ENCODE measurements at regions not wholly inside any gene's neighbourhood (a gene's known extent, or its start where the extent isn't known, plus 50 kb on each side); places are given as distances from the start of the nearest gene placed in this dataset.
"Not testable (repeated sequence)": the region's sequence is repeated elsewhere in the genome, so short reads cannot be mapped to it uniquely, and the experiment has no call there.

DNA sequence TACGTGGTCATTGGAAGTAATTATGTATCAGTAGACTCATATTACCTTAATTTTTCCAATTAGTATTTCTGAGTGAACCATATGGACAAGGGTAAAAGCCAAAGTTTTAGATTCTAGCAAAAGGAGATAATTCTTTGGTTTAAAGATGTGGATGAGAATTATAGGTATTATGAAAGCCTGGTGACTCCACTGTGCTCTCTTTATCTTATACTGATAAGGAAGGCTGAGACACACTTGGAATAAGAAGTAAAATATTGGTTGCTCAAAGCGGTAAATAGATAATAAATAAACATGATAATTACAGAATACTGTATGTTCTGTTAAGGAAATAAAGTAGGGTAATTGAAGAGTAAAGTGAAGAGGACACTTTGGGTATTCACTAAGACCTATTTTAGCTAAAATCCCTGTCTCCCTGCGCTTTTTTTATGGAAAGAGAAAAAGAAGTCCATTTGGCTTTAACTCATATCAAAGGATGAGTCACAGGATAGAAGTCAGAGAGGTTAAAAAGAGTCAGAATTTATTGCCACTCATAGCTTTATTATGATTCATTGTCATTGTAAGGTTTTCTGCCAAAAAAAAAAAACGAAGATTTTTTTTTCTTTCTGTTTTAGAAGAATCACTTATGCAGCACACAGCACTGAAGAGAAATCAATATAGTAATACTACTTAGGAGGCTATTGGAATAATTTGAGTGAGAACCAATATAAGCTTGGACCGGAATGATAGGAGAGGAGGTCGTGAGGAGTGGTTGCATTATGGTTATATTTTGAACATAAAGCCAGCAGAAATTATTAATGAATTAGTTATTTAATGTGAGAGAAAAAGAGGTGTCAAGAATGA lies 2463.1 kb downstream of the ARAP2 start:
- H3K4me3 ChIP-seq, result no peak overlapping the region
- no peak for ATAC-seq
- TF ChIP-seq POLR2A (IDR thresholded peaks at IDR 0.05) (no peak), CTCF (IDR thresholded peaks at IDR 0.05) (no peak)
- no peak overlapping the region for H3K27ac ChIP-seq
- no peaks in the 10 kb centered on the region for H3K36me3 ChIP-seq
- H3K9me3 ChIP-seq, result no peaks in the 10 kb centered on the region
- H3K27me3 ChIP-seq, result no peaks in the 10 kb centered on the region
- intact Hi-C loops (cut with DNase I), result no loop called here
- WGBS (ENCODE audit: insufficient coverage, low coverage, low lambda C conversion rate, missing lambda C conversion rate), result 36% methylated on average over 6 of the region's 6 CpGs
- no peak for DNase-seq
- H3K4me1 ChIP-seq, result no peaks in the 10 kb centered on the region

DNA sequence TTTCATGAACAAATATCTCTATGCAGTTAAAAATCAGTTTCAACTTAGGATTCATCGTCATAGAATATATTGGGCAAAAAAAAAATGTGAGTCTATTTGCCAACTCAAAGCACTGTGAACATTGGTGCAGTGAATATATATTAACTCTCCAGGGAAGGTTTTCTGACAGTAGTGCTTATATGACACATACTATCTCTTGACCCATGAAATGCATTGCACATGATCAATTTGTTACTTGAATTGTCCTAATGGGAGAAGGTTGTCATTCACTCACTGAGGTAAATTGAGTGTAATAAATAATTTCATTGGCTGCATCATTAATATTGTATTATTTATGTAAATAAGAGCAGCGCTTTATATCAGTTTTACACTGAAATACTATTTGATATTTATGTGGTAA lies 2458.5 kb downstream of the ARAP2 start:
- intact Hi-C loops (cut with DNase I), result no loop called here
- Histone ChIP-seq H3K27ac (no peak overlapping the region), H3K27me3 (no peaks in the 10 kb centered on the region), H3K9me3 (no peaks in the 10 kb centered on the region), H3K4me3 (no peak overlapping the region), H3K36me3 (no peaks in the 10 kb centered on the region), H3K4me1 (no peaks in the 10 kb centered on the region)
- WGBS (ENCODE audit: insufficient coverage, low coverage, low lambda C conversion rate, missing lambda C conversion rate), result 59% methylated on average over 2 of the region's 2 CpGs
- ATAC-seq, result no peak
- DNase-seq, result no peak
- no peak for TF ChIP-seq POLR2A (IDR thresholded peaks at IDR 0.05)
- no peak for TF ChIP-seq CTCF (IDR thresholded peaks at IDR 0.05)

GRCh38 chr4:33802578-33802977 lies 2441.7 kb downstream of the ARAP2 start:
- intact Hi-C loops (cut with DNase I), result no loop called here
- no peak overlapping the region for H3K27ac ChIP-seq
- TF ChIP-seq POLR2A (IDR thresholded peaks at IDR 0.05) (no peak), CTCF (IDR thresholded peaks at IDR 0.05) (no peak)
- 11% methylated on average over 2 of the region's 2 CpGs for WGBS (ENCODE audit: insufficient coverage, low coverage, low lambda C conversion rate, missing lambda C conversion rate)
- ATAC-seq, result no peak
- no peaks in the 10 kb centered on the region for H3K4me1 ChIP-seq
- no peak overlapping the region for H3K4me3 ChIP-seq
- no peaks in the 10 kb centered on the region for H3K36me3 ChIP-seq
- H3K9me3 ChIP-seq, result no peaks in the 10 kb centered on the region
- no peak for DNase-seq
- H3K27me3 ChIP-seq, result no peaks in the 10 kb centered on the region

- no peak overlapping the region for H3K4me3 ChIP-seq
- intact Hi-C loops (cut with DNase I), result no loop called here
- ATAC-seq (no peak), DNase-seq (no peak)
- H3K4me1 ChIP-seq, result no peaks in the 10 kb centered on the region
- no peak overlapping the region for H3K27ac ChIP-seq
- no peaks in the 10 kb centered on the region for H3K36me3 ChIP-seq
- no peaks in the 10 kb centered on the region for H3K9me3 ChIP-seq
- no peaks in the 10 kb centered on the region for H3K27me3 ChIP-seq
- no peak for TF ChIP-seq POLR2A (IDR thresholded peaks at IDR 0.05)
- TF ChIP-seq CTCF (IDR thresholded peaks at IDR 0.05), result no peak
Measured at GRCh38 chr4:33825685-33826084, 2418.6 kb downstream of the ARAP2 start.

DNA sequence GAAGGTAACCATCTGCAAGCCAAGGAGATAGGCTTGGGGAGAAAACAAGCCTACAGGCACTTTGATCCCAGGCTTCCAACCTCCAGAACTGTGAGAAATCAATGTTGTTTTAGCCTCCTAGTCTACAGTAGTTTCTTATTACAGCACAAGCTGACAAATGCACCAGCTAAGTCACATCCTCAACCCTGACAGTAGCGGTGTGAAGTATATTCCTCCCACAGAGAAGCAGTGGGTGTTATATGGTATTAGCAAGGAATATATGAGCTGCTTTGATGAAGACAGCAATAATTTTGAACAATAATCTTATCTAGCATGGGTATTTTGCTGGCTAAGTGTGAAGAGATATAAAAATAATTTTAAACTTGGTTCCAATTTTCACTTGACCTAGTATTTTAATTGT lies 2415.0 kb downstream of the ARAP2 start:
- H3K27ac ChIP-seq; H3K9me3 ChIP-seq; DNase-seq; H3K36me3 ChIP-seq; H3K27me3 ChIP-seq; intact Hi-C loops (cut with DNase I); ATAC-seq; H3K4me1 ChIP-seq; H3K4me3 ChIP-seq: not testable (repeated sequence)
- WGBS (ENCODE audit: insufficient coverage, low coverage, low lambda C conversion rate, missing lambda C conversion rate), result 88% methylated on average over 1 of the region's 1 CpG

Data from right lobe of liver (tissue), 6 donors.